ENCODE measurements at regions not wholly inside any gene's neighbourhood (a gene's known extent, or its start where the extent isn't known, plus 50 kb on each side); places are given as distances from the start of the nearest gene placed in this dataset.

- DNase-seq: no peak
Measured at GRCh38 chr4:54497947-54498346, 159.8 kb upstream of the KIT start.

GRCh38 chr4:54498661-54499111 is 159.1 kb upstream of the KIT start:
- no peak for DNase-seq

GRCh38 chr4:54499308-54500074 is 158.3 kb upstream of the KIT start:
- no peak for DNase-seq

GRCh38 chr4:54505362-54505761 is 152.4 kb upstream of the KIT start:
- no peak for DNase-seq

GRCh38 chr4:54505996-54506395 is 151.8 kb upstream of the KIT start:
- no peak for DNase-seq

GRCh38 chr4:54509057-54509456 is 148.7 kb upstream of the KIT start:
- DNase-seq: no peak

GRCh38 chr4:54513204-54513603 is 144.6 kb upstream of the KIT start:
- no peak for DNase-seq

GRCh38 chr4:54513741-54514140 is 144.0 kb upstream of the KIT start:
- no peak for DNase-seq

- DNase-seq: no peak
Measured at GRCh38 chr4:54516556-54517215, 141.1 kb upstream of the KIT start.

GRCh38 chr4:54517781-54518444 is 139.8 kb upstream of the KIT start:
- no peak for DNase-seq

- DNase-seq: no peak
Measured at GRCh38 chr4:54525602-54526001, 132.2 kb upstream of the KIT start.

GRCh38 chr4:54526560-54526959 is 131.2 kb upstream of the KIT start:
- DNase-seq: peak in 1 of 2 experiments; percentile 10

GRCh38 chr4:54527532-54527931 is 130.2 kb upstream of the KIT start:
- peak; percentile 67 to 70 for DNase-seq

GRCh38 chr4:54539500-54540029 is 118.2 kb upstream of the KIT start:
- DNase-seq: peak; percentile 65 to 81

GRCh38 chr4:54540931-54541330 is 116.8 kb upstream of the KIT start:
- DNase-seq: no peak

GRCh38 chr4:54541426-54542118 is 116.2 kb upstream of the KIT start:
- DNase-seq: no peak

GRCh38 chr4:54542119-54542438 is 115.7 kb upstream of the KIT start:
- DNase-seq: no peak

- DNase-seq: no peak
Measured at GRCh38 chr4:54542540-54543041, 115.2 kb upstream of the KIT start.

- DNase-seq: no peak
Measured at GRCh38 chr4:54543088-54543795, 114.5 kb upstream of the KIT start.

- DNase-seq: no peak
Measured at GRCh38 chr4:54545663-54546424, 111.9 kb upstream of the KIT start.

- no peak for DNase-seq
Measured at GRCh38 chr4:54547299-54548097, 110.3 kb upstream of the KIT start.
